ENCODE measurements at regions not wholly inside any gene's neighbourhood (a gene's known extent, or its start where the extent isn't known, plus 50 kb on each side); places are given as distances from the start of the nearest gene placed in this dataset.
A peak's percentile ranks its signal among the peaks of the same experiment; 100 is the strongest.

DNA sequence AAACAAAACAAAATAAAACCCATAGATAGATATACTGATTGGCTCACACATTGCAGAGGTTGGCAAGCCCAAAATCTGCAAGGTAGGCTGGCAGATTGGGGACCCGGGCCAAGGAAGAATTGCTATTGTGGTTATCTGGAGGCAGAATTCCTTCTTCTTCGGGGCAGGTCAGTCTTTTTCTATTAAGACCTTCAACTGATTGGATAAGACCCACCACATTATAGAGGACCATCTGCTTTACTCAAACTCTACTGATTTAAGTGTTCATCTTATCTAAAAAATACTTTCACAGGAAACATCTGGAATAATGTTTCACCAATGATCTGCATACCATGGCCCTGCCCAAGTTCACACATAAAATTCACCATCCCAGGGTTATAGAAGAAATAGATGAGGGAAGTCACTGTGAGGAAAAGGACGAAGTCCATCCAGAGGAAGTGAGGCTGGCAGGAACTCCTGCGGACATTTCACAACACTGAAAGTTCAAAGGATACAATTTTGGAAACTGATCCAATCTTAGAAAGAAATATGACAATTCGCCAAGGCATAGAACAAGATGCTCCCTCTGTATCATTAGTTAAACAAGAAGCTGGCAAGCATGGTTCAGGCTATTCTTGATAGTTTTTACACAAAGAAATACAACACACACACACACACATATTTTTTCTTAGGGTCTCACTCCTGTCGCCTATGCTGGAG lies 127.6 kb upstream of the MED13L start:
- no peak for DNase-seq

DNA sequence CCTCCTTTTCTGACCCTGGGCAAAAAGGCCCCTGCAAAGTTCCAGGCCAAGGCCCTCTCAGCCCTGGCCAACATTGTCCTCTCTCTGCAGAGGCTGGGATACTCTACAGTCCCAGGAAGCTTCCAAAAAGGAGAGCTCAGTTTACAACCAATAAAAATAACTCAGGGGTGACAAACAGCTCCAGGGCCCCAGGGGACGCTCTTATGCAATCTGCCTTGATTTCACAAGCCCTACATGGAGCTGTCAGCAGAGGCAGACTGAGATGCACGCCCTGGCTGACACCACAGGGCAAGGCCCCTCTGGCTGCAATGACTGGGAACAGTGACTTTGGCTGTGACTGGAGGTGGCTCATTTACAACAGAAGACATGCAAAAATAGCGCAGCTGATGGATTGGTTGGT lies 129.0 kb upstream of the MED13L start:
- DNase-seq, result peak; percentile 79

DNA sequence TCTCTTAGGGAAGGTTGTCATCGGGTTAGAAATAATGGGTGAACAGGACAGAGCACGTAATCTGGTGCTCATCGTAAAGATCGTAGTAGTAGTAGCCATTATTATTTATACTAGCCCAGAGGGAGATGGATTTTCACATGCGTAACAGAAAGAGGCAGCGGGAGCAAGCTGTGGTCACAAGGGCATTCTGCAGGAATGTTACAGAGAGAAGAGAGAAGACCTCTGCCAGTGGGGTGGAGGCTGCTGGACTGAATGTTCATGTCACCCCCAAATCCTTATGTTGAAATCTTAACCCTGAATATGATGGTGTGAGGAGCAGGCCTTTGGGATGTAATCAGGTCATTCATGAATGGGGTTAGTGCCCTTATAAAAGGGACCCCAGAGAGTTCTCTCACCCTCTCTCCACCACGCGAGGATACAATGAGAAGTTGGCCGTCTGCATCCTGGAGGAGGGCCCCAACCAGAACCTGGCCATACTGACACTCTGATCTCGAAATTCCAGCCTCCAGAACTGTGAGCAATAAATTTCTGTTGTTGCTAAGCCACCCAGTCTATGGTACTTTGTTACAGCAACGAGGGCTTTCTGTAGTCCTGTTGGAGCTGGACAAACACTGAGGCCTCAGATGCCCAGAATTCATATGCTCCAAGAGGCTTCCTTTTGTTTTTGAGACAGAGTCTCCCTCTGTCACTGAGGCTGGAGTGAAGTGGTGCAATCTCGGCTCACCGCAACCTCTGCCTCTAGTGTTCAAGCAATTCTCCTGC lies 131.2 kb upstream of the MED13L start:
- no peak for DNase-seq

DNA sequence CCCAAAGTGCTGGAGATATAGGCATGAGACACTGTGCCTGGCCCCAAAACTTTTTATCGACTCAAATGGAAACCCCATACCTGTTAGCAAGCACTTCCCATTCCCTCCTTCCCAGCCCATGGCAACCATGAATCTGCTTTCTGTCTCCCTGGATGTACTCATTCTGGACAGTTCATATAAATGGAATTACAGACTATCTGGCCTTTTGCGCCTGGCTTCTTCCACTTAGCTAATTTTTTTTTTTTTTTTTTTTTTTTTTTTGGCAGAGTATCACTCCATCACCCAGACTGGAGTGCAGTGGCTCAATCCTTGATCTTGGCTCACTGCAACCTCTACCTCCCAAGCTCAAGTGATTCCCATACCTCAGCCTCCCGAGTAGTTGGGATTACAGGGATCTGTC lies 134.5 kb upstream of the MED13L start:
- DNase-seq, result no peak

DNA sequence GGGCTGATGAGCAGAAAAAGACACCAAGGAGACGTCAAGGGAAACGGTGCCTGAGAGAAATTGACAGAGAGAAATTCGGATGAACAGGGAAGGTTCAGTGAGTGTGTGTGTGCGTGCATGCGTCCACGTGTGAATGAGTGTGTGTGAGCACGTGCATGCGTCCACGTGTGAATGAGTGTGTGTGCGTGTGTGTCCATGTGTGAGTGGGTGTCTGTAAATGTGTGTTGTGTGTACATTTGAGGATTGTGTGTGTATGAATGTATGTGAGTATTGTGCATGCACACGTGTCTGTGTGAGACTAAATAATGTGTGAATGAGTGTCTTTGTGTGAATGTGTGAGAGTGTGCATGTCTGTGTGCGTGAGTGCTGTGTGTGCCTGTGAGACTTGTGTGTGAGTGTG lies 137.4 kb upstream of the MED13L start:
- DNase-seq, result no peak

DNA sequence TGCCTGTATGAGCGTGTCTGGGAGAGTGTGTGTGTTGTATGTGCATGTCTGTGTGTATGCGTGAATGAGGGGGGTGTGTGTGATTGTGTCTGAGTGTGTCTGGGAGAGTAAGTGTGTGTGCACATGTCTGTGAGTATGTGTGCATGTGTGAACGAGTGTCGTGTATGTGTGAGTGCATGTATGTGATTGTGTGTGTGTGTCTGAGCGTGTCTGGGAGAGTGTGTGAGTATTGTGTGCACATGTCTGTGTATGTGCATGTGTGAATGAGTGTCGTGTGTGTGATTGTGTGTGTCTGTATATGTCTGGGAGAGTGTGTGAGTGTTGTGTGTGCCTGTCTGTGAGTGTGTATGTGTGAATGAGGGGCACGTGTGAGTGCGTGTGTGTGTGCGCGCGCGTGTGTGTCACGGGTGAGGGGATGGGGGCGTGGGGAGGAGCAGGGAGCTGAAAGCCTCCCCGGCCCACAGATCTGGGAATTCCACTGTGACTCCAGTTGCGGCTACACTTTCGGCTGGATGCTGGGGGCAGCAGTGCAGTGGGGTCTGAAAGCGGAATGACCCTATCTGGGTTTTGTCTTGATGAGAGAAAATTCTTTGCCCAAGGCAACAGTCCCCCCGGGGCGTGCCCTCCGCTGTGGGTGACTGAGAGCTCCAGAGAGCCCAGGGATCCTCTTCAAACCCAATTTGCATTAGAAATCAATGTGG lies 138.1 kb upstream of the MED13L start:
- no peak for DNase-seq

DNA sequence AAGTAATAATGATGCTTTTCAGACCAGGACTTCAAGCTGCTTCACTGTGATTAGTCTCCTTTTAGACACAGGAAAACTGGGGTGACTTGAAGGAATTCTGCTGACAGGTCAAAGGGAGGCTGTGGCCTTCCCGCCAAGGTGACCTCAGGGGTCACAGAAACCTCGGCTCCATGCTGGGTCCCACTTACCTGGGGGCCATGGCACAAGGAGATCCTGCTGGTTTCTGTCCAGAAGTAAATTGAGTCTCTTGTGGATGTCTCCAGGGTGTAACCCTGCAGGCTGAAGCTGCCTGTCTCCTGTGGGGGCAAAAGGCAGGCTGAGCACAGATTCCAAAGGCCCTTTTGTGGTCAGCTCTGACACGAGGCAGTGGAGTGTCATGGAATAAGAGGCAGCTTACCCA lies 138.7 kb upstream of the MED13L start:
- DNase-seq, result no peak

DNA sequence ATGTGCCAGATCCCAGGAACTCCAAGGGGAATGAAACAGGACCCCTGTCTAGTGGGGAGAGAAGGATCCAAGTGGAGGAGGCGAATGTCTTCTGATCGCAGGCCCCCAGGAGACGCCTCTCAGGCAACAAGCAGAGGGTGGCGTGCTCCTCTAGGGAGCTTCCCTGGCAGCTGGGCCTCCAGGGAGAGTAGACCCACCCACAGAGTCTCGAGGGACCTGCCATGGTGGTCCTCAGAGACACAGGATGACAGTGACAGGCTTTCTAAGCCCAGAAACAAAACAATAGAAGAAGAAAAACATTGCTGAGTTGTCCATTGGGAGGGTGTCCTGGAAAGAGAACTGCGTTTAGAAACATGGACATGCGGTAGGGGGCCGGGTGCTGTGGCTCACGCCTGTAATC lies 140.6 kb upstream of the MAP1LC3B2 start:
- DNase-seq, result no peak

DNA sequence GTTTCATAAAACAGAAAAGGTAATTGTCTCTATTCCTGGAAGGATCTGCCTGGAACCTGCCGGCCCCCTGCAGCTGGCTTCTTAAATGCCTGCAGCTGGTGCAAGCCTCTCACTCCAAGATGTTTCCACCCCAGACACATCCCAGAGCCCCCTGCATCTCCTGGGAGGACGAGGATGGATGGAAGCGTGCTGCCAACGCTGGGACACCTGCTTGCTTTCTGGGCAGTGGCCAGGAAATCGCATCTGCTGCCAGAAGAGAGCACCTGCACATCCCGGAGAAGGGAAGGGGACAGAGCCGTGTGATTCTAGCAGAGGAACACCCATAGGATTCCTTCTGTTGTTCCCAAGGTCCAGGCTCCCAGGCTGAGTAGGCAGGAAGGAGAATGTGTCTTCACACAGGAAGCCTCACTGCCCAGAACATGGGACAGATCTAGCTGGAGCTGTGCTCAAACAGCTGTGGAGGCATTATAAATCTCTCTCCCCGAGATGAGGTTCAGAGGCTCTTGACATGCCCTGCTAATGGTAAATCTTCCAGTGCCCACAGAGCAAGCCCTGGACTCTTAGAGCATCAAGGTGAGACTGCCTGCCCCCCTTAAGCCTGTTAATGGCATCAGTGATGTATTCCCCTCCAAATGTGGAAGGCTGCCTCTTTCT lies 138.8 kb upstream of the MAP1LC3B2 start:
- DNase-seq, result no peak

DNA sequence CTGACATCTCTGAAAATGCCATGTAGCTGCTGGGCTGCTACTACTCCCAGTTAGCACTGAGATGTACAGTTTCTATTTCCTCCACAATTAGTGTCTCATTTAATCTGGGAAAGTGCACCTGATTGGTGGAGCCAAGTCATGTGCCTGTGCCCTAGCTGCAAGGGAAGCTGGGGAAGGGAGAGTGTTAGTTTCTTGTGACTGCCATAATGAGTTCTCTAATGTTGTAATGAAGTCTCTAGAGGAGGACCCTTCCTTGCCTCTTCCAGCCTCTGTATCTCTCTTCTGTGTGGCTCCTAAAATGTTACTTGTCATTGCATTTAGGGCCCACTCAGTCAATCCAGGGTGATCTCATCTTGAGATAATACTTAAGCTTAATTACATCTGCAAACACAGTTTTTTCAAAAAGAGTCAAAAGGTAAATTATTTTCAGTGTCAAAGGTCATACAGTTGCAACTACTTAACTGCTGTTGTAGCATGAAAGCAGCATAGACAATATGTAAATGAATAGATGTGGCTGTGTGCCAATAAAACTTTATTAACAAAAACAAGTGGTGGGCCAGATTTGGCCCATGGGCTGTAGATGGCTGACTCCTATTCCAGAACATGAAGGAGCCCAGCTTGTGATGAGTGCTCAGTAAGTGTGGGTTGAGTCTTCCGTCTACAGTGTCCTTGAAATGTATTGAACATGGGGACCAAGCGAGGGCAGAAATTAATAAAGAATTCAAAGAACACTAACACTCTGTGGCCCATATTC lies 137.2 kb upstream of the MAP1LC3B2 start:
- no peak for DNase-seq

DNA sequence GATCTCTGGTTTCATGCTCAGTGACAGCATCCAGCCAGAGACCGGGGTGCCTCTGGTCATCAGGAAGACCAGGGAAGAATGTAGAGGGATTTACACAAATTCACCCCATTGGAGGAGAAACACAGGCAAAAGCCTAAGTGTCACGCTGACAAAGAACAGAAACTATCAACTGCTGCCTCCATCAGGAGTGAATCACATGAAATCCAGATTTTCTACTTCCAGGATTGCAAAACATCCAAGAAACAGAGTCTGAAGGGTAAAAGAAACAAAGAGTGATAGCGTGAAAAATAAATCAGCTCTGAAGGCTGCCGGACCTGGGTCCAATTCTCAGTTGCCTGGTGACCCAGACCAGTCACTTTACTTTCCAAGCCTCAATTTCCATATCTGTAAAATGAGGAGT lies 136.1 kb upstream of the MAP1LC3B2 start:
- no peak for DNase-seq

DNA sequence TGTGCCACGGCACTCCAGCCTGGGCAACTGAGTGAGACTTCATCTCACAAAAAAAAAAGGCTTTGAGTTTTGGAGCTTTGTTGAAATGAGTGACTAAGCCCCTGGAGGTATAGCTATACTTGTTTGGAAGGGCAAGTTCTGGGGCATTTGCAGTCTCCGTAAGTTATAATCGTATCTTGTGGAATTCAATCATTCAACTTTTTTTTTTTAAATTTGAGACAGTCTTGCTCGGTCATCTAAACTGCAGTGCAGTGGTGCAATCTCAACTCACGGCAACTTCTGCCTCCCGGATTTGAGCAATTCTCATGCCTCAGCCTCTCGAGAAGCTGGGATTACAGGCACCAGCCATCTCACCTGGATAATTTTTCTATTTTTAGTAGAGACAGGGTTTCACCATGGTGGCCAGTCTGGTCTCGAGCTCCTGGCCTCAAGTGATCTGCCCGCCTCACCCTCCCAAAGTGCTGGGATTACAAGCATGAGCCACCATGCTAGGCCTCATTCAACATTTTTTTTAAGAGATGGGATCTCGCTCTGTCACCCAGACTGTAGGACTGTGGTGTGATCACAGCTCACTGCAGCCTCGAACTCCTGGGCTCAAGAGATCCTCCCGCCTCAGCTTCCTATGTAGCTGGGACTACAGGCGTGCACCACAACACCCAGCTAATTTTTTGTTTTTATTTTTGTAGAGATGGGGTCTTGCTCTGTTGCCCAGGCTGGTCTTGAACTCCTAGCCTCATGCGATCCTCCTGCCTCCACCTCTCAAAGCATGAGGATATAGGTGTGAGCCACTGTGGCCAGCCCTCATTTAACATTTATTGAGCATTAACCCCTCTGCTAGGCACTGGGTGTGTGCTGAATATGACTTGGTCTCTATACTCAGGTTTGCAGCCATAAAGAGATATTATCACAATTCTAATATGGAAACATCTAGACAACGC lies 133.7 kb upstream of the MAP1LC3B2 start:
- DNase-seq, result no peak

DNA sequence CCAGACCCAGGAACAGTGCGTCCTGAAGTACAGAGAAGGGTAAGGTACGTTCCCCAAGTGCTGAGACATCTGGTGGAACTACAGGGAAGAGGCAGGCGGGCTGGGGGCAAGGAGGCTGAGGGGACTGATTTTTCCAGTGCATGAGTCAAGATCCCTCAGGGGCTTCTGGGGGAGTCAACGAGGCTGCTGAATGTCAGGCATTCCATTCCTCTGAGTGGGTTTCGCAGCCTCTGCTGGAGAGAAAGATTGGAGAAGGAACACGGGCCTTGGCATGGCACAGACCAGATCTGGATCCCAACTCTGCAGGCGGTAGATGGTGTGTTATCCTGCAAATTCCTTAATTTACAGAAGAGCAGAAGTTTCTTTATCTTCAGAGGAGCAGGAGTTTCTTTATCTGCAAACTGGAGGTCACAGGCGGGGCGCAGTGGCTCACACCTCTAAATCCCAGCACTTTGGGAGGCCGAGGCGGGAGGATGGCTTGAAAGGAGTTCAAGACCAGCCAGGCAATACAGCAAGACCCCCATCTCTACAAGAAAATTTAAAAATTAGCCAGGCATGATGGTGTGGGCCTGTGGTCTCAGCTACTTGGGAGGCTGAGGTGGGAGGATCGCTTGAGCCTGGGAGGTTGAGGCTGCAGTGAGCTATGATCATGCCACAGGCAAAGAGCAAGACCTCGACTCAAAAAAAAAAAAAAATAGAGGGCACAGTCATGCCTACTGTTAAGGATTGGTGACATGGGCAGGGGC lies 132.6 kb upstream of the MAP1LC3B2 start:
- peak; percentile 84 for DNase-seq

DNA sequence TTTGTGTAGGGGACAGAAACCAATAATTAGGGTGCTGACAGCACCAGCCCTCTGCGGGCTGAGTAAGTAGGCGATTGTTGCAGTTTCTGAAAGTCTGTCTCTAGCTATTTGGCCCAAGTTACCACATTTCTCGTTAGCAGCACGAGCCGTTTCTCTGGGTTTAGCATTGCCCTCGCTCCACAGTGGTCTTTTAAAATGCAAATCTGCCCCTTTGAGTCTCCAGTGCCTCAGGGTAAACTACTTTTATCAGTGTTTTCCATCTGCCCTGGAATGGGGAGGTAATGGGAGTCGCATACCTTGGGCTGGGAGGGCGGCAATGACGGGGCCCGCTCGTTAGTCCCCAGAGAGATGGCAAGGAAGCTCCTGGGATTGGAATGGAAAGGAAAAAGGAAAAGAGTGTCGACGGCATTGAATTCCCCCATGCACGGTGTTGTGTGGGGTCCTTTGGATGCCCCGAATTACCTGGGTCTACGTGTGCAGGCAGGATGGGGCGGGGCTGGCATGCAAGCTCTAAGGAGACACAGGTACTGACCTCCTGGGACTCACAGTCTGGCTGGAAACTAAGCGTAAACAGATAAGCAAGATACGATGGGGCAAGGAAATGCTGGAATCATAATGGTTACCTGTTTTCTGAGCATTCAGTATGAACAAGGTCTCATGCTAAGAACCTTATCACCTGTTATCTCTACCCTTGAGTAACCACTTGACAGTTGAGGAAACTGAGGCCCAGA lies 131.8 kb upstream of the MAP1LC3B2 start:
- DNase-seq, result no peak

DNA sequence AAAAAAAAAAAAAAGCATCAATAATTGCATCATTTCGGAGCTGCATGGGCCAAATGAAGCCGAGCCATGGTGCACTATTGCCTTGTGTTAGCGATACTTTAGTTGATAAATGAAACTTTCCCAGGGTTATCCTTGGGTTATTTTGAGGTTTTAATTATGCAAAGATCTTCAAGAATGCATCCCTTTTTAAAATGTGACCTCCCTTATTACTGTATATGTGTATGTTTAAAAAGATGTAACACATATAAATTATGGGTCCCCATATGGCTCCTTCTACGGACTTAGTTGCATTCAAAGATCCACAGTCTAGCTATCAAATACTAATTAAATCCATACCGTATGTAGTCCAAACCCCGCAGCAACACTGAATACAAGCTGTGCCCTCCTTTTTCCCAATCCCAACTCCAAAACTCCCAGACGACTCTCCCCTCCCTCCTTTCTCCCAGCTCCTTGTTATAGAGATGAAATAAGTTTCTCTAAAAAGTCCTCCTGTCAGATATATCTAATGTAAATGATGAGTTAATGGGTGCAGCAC lies 129.3 kb upstream of the MAP1LC3B2 start:
- no peak for DNase-seq

DNA sequence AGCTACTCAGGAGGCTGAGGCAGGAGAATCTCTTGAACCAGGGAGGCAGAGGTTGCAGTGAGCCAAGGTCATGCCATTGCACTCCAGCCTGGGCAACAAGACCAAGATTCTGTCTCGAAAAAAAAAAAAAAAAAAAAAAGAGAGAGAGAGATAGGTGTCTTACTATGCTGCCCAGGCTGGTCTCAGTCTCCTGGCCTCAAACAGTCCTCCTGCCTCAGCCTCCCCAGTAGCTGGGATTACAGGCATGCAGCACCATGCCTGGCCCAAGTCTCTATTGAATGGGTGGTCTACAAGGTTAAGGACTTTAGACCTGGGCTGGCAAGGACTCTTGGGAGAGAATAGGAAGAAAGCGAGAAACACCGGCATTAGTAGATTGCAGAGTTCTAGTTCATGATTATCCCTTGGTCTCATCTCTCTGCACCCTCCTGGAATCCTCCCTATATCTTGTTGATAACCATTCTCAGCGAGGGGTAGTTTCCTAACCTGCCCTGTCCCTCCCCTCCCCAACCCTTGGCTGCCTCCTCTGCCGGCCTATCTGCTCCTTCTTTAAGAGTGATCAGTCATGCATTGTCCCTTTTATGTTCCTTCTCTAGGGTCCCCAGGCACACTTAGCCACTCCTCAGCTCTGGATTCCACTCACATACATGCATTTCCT lies 128.1 kb upstream of the MAP1LC3B2 start:
- no peak for DNase-seq

DNA sequence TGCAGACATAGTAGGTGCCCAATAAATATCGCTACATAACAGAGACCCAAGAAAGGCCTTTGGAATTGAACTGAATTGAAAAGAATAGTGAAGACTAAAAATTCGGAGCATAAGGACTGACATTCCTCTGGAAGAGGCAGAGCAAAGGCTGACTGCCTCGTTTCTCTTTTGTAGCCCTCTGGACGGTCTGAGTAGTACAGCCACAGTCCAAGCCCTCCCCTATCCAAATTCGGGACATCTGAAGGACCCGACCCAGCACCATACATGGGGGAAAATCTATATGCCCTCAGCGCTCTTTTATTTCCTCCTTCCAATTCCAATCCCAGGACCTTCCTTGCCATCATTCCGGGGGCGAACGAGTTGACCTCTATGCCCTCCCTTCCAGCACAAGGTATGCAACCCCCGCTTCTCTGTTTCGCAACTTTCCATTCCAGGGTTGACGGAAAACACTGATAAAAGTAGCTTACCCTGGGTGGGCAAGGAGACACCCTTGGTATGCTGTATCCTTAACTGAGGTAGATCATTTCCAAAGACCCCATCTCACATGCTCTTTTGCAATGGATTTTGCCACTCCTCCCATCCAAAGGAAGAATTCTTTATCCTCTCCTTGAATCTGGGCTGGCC lies 127.4 kb upstream of the MAP1LC3B2 start:
- no peak for DNase-seq

DNA sequence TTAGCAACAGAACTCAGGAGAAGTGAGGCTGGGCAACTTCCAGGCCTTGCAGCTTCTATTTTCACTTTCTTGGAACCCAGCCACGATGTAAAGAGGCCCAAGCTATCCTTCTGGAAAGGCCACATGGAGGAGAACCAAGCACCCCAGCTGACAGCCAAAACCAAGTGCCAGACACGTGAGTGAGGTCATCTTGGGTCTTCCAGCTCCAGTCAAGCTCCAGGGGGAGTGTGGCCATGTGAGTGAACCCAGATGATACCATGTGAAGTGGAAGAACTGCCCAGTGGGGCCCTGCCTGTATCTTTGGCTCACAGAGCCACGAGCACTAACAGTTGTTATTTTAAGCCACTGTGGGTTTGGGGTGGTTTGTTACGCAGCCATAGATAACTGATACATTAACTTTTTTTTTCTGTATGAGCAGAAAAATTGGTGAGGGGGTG lies 126.8 kb upstream of the MAP1LC3B2 start:
- peak; percentile 77 for DNase-seq

DNA sequence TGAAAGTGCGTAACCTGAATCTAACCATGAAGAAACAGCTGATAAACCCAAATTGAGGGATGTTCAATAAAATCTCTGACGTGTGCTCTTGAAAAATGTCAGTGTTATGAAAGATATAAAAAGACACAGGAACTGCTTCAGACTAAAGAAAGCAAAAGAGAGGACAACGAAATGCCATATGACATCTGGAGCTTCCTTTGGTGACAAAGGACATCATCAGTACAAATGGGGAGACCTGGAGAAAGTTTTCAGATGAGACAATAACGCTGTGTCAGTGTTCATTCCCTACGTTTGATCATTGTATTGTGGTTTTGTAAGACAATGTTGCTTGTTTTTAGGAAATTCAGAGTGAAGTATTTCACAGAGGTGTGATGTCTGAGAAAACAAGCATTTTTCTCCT lies 125.9 kb upstream of the MAP1LC3B2 start:
- no peak for DNase-seq

Measured in femur (tissue), 1 donor.